ENCODE measurements at regions not wholly inside any gene's neighbourhood (a gene's known extent, or its start where the extent isn't known, plus 50 kb on each side); places are given as distances from the start of the nearest gene placed in this dataset.
"Not testable (repeated sequence)": the region's sequence is repeated elsewhere in the genome, so short reads cannot be mapped to it uniquely, and the experiment has no call there.

- 32% methylated on average over 2 of the region's 2 CpGs for WGBS (ENCODE audit: insufficient coverage, low coverage, low lambda C conversion rate, missing lambda C conversion rate)
- DNase-seq, result no peak
- intact Hi-C loops (cut with DNase I), result no loop called here
- no peaks in the 10 kb centered on the region for H3K36me3 ChIP-seq
- H3K4me1 ChIP-seq, result no peaks in the 10 kb centered on the region
- no peaks in the 10 kb centered on the region for H3K9me3 ChIP-seq
- TF ChIP-seq POLR2A (IDR thresholded peaks at IDR 0.05), result no peak
- TF ChIP-seq CTCF (IDR thresholded peaks at IDR 0.05), result no peak
- no peaks in the 10 kb centered on the region for H3K27me3 ChIP-seq
- no peak overlapping the region for H3K4me3 ChIP-seq
- H3K27ac ChIP-seq, result no peak overlapping the region
- no peak for ATAC-seq
Observed at GRCh38 chr4:77504407-77504806, 101.2 kb upstream of the CXCL13 start.

- intact Hi-C loops (cut with DNase I), result no loop called here
- WGBS (ENCODE audit: insufficient coverage, low coverage, low lambda C conversion rate, missing lambda C conversion rate), result 69% methylated on average over 4 of the region's 4 CpGs
- H3K4me1 ChIP-seq, result no peaks in the 10 kb centered on the region
- TF ChIP-seq CTCF (IDR thresholded peaks at IDR 0.05) (no peak), POLR2A (IDR thresholded peaks at IDR 0.05) (no peak)
- H3K27me3 ChIP-seq, result no peaks in the 10 kb centered on the region
- no peak overlapping the region for H3K4me3 ChIP-seq
- no peak for DNase-seq
- no peak overlapping the region for H3K27ac ChIP-seq
- no peaks in the 10 kb centered on the region for H3K9me3 ChIP-seq
- ATAC-seq, result no peak
- no peaks in the 10 kb centered on the region for H3K36me3 ChIP-seq
Observed at GRCh38 chr4:77505275-77505957, 100.2 kb upstream of the CXCL13 start.

- H3K27ac ChIP-seq, result no peak overlapping the region
- TF ChIP-seq POLR2A (IDR thresholded peaks at IDR 0.05) (no peak), CTCF (IDR thresholded peaks at IDR 0.05) (no peak)
- no peak for ATAC-seq
- H3K9me3 ChIP-seq, result no peaks in the 10 kb centered on the region
- H3K27me3 ChIP-seq, result no peaks in the 10 kb centered on the region
- no peaks in the 10 kb centered on the region for H3K4me1 ChIP-seq
- no peaks in the 10 kb centered on the region for H3K36me3 ChIP-seq
- intact Hi-C loops (cut with DNase I), result no loop called here
- H3K4me3 ChIP-seq, result no peak overlapping the region
- 59% methylated on average over 2 of the region's 2 CpGs for WGBS (ENCODE audit: insufficient coverage, low coverage, low lambda C conversion rate, missing lambda C conversion rate)
- DNase-seq, result no peak
Observed at GRCh38 chr4:77505958-77506319, 99.7 kb upstream of the CXCL13 start.

- WGBS (ENCODE audit: insufficient coverage, low coverage, low lambda C conversion rate, missing lambda C conversion rate), result 72% methylated on average over 5 of the region's 6 CpGs
- Histone ChIP-seq H3K27me3 (no peaks in the 10 kb centered on the region), H3K36me3 (no peaks in the 10 kb centered on the region), H3K27ac (no peak overlapping the region), H3K4me1 (no peaks in the 10 kb centered on the region), H3K4me3 (no peak overlapping the region), H3K9me3 (no peaks in the 10 kb centered on the region)
- TF ChIP-seq CTCF (IDR thresholded peaks at IDR 0.05) (no peak), POLR2A (IDR thresholded peaks at IDR 0.05) (no peak)
- DNase-seq (no peak), ATAC-seq (no peak)
- intact Hi-C loops (cut with DNase I), result no loop called here
Observed at GRCh38 chr4:77510367-77510766, 95.3 kb upstream of the CXCL13 start.

GRCh38 chr4:77525538-77525937, 80.1 kb upstream of the CXCL13 start:
- no peak overlapping the region for H3K4me3 ChIP-seq

GRCh38 chr4:77527900-77528299, 77.7 kb upstream of the CXCL13 start:
- H3K36me3 ChIP-seq; H3K4me1 ChIP-seq; H3K27ac ChIP-seq; H3K27me3 ChIP-seq; intact Hi-C loops (cut with DNase I); DNase-seq; H3K4me3 ChIP-seq; H3K9me3 ChIP-seq; ATAC-seq: not testable (repeated sequence)
- WGBS (ENCODE audit: insufficient coverage, low coverage, low lambda C conversion rate, missing lambda C conversion rate), result 97% methylated on average over 3 of the region's 3 CpGs

More at GRCh38 chr4:77525538-77525937, 80.1 kb upstream of the CXCL13 start:
- no peaks in the 10 kb centered on the region for H3K27me3 ChIP-seq
- DNase-seq, result no peak
- WGBS (ENCODE audit: insufficient coverage, low coverage, low lambda C conversion rate, missing lambda C conversion rate), result 82% methylated on average over 1 of the region's 1 CpG
- no peak for TF ChIP-seq CTCF (IDR thresholded peaks at IDR 0.05)
- no peak for TF ChIP-seq POLR2A (IDR thresholded peaks at IDR 0.05)
- H3K27ac ChIP-seq, result no peak overlapping the region
- H3K36me3 ChIP-seq, result no peaks in the 10 kb centered on the region
- peaks cover 0 to 4% (median 0%) of the 10 kb centered on the region in 4 donors for H3K4me1 ChIP-seq
- no peaks in the 10 kb centered on the region for H3K9me3 ChIP-seq
- intact Hi-C loops (cut with DNase I), result no loop called here
- no peak for ATAC-seq
